ENCODE measurements at regions not wholly inside any gene's neighbourhood (a gene's known extent, or its start where the extent isn't known, plus 50 kb on each side); places are given as distances from the start of the nearest gene placed in this dataset.

DNA sequence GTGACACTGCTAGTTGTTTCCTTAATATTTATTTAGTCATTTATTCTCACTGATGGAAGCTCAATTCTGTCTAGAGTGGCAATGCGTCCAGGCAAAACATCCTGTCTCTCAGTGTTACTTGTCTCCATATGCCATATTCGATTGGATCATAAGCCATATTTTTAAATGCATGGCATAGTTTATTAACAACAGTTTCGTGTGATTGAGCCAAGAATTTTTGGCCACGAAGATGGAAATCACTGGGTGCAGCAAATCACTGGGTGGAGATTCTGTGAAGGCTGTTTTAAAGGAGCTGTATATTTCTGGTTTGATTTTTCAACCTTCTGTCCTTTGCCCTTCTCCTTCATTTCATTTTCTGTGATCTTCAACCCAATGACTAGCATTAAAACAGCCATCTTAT is 205.2 kb downstream of the JRKL start:
- no peak for TF ChIP-seq JUND (IDR thresholded peaks at IDR 0.05)
- TF ChIP-seq, protein P1, sequence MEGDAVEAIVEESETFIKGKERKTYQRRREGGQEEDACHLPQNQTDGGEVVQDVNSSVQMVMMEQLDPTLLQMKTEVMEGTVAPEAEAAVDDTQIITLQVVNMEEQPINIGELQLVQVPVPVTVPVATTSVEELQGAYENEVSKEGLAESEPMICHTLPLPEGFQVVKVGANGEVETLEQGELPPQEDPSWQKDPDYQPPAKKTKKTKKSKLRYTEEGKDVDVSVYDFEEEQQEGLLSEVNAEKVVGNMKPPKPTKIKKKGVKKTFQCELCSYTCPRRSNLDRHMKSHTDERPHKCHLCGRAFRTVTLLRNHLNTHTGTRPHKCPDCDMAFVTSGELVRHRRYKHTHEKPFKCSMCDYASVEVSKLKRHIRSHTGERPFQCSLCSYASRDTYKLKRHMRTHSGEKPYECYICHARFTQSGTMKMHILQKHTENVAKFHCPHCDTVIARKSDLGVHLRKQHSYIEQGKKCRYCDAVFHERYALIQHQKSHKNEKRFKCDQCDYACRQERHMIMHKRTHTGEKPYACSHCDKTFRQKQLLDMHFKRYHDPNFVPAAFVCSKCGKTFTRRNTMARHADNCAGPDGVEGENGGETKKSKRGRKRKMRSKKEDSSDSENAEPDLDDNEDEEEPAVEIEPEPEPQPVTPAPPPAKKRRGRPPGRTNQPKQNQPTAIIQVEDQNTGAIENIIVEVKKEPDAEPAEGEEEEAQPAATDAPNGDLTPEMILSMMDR (IDR thresholded peaks at IDR 0.05; ENCODE audit: low read depth, low read length, missing input control) = no peak
